ENCODE measurements at regions not wholly inside any gene's neighbourhood (a gene's known extent, or its start where the extent isn't known, plus 50 kb on each side); places are given as distances from the start of the nearest gene placed in this dataset.

GRCh38 chr13:73934771-73935170 lies 199.4 kb downstream of the KLF12 start:
- TF ChIP-seq EZH2 (IDR thresholded peaks at IDR 0.05) (no peak), POLR2AphosphoS5 (IDR thresholded peaks at IDR 0.05; ENCODE audit: borderline replicate concordance, low read depth, low read length) (no peak)

Data from SK-N-MC (cell line).